CD8-positive, alpha-beta memory T cell (primary cell): ENCODE measurements at regions not wholly inside any gene's neighbourhood (a gene's known extent, or its start where the extent isn't known, plus 50 kb on each side); places are given as distances from the start of the nearest gene placed in this dataset.

Experiments
- CTCF ChIA-PET: fragments of 350-600 bp; sonication (Branson Sonifier 250); formaldehyde crosslinking; loops from one replicate; lab custom pipeline; 2021; ENCODE audit warnings: antibody characterized with exemption; lab: Charles Lee
- POLR2A ChIA-PET: fragments of 350-600 bp; sonication (Branson Sonifier 250); formaldehyde crosslinking; loops from one replicate; lab custom pipeline; 2021; ENCODE audit warnings: antibody characterized with exemption; lab: Charles Lee
- DNase-seq, 5 donors: peaks; one replicate each; pipeline versions ENCODE4 v3.0.0 to v3.0.0-alpha.2; 2020 to 2022; ENCODE audit warnings: mixed read lengths in 1 of 5
- H3K27ac ChIP-seq: one replicate; pipeline ENCODE4 v1.7.0; 2013; ENCODE audit warnings: low read depth, mild to moderate bottlenecking, low read length, moderate library complexity
- H3K27me3 ChIP-seq: 2 replicates; pipeline ENCODE4 v1.7.0; 2013; ENCODE audit warnings: low read length, mild to moderate bottlenecking; ENCODE audit not compliant: insufficient read depth, poor library complexity, severe bottlenecking
- H3K36me3 ChIP-seq: 2 replicates; pipeline ENCODE4 v1.7.0; 2013; ENCODE audit warnings: mild to moderate bottlenecking, low read length, moderate library complexity; ENCODE audit not compliant: insufficient read depth
- H3K4me1 ChIP-seq: 2 replicates; pipeline ENCODE4 v1.7.0; 2013; ENCODE audit warnings: mild to moderate bottlenecking, low read length, moderate library complexity; ENCODE audit not compliant: insufficient read depth
- H3K4me3 ChIP-seq: 2 replicates; pipeline ENCODE4 v1.7.0; 2013; ENCODE audit warnings: mild to moderate bottlenecking, low read length
- H3K9me3 ChIP-seq: 2 replicates; pipeline ENCODE4 v1.7.0; 2013; ENCODE audit warnings: mild to moderate bottlenecking, low read length
- H3K27ac Mint-ChIP-seq, 8 donors: one replicate each; pipeline ENCODE4 v1.8.0; 2020 to 2021; ENCODE audit warnings: mixed read lengths in 8 of 8, mild to moderate bottlenecking in 6 of 8, inconsistent platforms in 3 of 8, moderate library complexity in 3 of 8
- H3K27me3 Mint-ChIP-seq, 2 donors: one replicate each; pipeline ENCODE4 v1.8.0; 2020 to 2021; ENCODE audit warnings: mixed read lengths in 2 of 2, mild to moderate bottlenecking in 1 of 2, moderate library complexity in 1 of 2
- H3K36me3 Mint-ChIP-seq, 3 donors: one replicate each; pipeline ENCODE4 v1.8.0; 2020 to 2021; ENCODE audit warnings: mixed read lengths in 3 of 3, inconsistent platforms in 1 of 3, mild to moderate bottlenecking in 1 of 3
- H3K4me1 Mint-ChIP-seq, 3 donors: one replicate each; pipeline ENCODE4 v1.8.0; 2020 to 2021; ENCODE audit warnings: mixed read lengths in 3 of 3, inconsistent platforms in 1 of 3, mild to moderate bottlenecking in 1 of 3
- H3K4me3 Mint-ChIP-seq, 7 donors: one replicate each; pipeline ENCODE4 v1.8.0; 2020 to 2021; ENCODE audit warnings: mixed read lengths in 7 of 7, mild to moderate bottlenecking in 6 of 7, moderate library complexity in 4 of 7, inconsistent platforms in 2 of 7
- H3K9me3 Mint-ChIP-seq, 5 donors: one replicate each; pipeline ENCODE4 v1.8.0; 2020 to 2022; ENCODE audit warnings: mixed read lengths in 5 of 5, mild to moderate bottlenecking in 3 of 5, moderate library complexity in 2 of 5, inconsistent platforms in 1 of 5

- Histone ChIP-seq H3K27me3 (no peaks in the 10 kb centered on the region), H3K36me3 (no peaks in the 10 kb centered on the region), H3K4me1 (no peaks in the 10 kb centered on the region), H3K27ac (no peak overlapping the region), H3K4me3 (no peak overlapping the region), H3K9me3 (no peaks in the 10 kb centered on the region)
- H3K27me3 Mint-ChIP-seq, result peaks cover 30 to 44% of the 10 kb centered on the region in 2 donors
- POLR2A ChIA-PET, result no interaction called here
- CTCF ChIA-PET, result no interaction called here
- H3K36me3 Mint-ChIP-seq, result no peaks in the 10 kb centered on the region
- no peaks in the 10 kb centered on the region for H3K9me3 Mint-ChIP-seq
- H3K4me1 Mint-ChIP-seq, result no peaks in the 10 kb centered on the region
- DNase-seq, result no peak
- H3K4me3 Mint-ChIP-seq, result no peak overlapping the region
- H3K27ac Mint-ChIP-seq, result no peak overlapping the region
These were observed 249.6 kb downstream of the ENGASE start for GRCh38 chr17:79324194-79324593.

DNA sequence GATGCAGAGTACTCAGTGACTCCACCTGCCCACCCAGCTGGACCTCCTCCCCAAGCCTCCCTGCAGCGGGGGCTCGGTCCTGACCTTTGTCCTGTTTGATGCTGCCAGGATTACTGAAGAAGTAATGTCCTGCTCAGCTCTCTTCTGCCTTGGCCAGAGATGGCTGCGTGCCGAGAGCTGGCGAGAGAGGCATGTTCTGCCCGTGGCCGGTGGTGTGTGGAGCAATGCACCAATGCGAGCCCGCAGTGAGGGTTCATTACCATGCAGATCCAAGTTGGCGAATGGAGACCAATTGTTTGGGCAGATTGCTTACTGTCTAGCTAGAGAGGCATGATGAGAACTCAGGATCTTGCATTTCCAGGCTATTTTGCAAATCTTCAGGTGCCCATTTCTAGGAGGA is 248.9 kb downstream of the ENGASE start:
- H3K9me3 ChIP-seq, result no peaks in the 10 kb centered on the region
- Mint-ChIP-seq H3K4me3 (no peak overlapping the region), H3K9me3 (no peaks in the 10 kb centered on the region), H3K36me3 (no peaks in the 10 kb centered on the region), H3K27ac (no peak overlapping the region), H3K27me3 (peaks cover 29 to 38% of the 10 kb centered on the region in 2 donors), H3K4me1 (no peaks in the 10 kb centered on the region)
- no peaks in the 10 kb centered on the region for H3K36me3 ChIP-seq
- CTCF ChIA-PET, result no interaction called here
- no peak for DNase-seq
- H3K4me3 ChIP-seq, result no peak overlapping the region
- POLR2A ChIA-PET, result no interaction called here
- H3K4me1 ChIP-seq, result no peaks in the 10 kb centered on the region
- H3K27me3 ChIP-seq, result no peaks in the 10 kb centered on the region
- no peak overlapping the region for H3K27ac ChIP-seq

- Histone ChIP-seq H3K27me3 (no peaks in the 10 kb centered on the region), H3K27ac (no peak overlapping the region), H3K9me3 (no peaks in the 10 kb centered on the region), H3K4me1 (no peaks in the 10 kb centered on the region), H3K4me3 (no peak overlapping the region), H3K36me3 (no peaks in the 10 kb centered on the region)
- H3K4me3 Mint-ChIP-seq, result no peak overlapping the region
- ChIA-PET POLR2A (no interaction called here), CTCF (no interaction called here)
- H3K27ac Mint-ChIP-seq, result no peak overlapping the region
- no peak for DNase-seq
- peaks cover 28 to 41% of the 10 kb centered on the region in 2 donors for H3K27me3 Mint-ChIP-seq
- no peaks in the 10 kb centered on the region for H3K9me3 Mint-ChIP-seq
- no peaks in the 10 kb centered on the region for H3K4me1 Mint-ChIP-seq
- H3K36me3 Mint-ChIP-seq, result no peaks in the 10 kb centered on the region
These were observed 247.8 kb downstream of the ENGASE start for GRCh38 chr17:79322211-79323123.

DNA sequence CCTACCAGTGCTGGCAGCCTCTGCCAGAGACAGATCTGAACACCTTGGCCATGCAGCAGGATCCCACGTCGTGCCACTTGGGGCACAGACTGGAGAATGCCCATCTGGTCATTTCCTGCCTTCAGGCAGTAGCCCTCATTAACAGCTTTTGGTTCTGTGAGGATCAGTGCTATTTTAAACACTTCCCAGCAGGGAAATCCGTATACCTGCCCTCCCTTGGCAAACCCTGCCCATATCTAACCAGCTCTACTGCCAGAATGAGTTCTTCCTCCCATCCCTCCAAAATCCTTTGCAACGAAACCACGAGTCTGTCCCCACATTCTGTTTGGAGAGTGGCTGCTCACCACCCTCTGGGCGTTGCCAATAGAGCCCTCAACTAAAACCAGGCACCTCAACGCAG is 245.7 kb downstream of the ENGASE start:
- CTCF ChIA-PET, result no interaction called here
- Histone ChIP-seq H3K9me3 (no peaks in the 10 kb centered on the region), H3K36me3 (no peaks in the 10 kb centered on the region), H3K4me1 (no peaks in the 10 kb centered on the region), H3K4me3 (no peak overlapping the region), H3K27ac (no peak overlapping the region), H3K27me3 (no peaks in the 10 kb centered on the region)
- DNase-seq, result no peak
- POLR2A ChIA-PET, result no interaction called here
- Mint-ChIP-seq H3K4me1 (no peaks in the 10 kb centered on the region), H3K36me3 (no peaks in the 10 kb centered on the region), H3K4me3 (no peak overlapping the region), H3K9me3 (no peaks in the 10 kb centered on the region), H3K27ac (no peak overlapping the region), H3K27me3 (peaks cover 16 to 32% of the 10 kb centered on the region in 2 donors)

GRCh38 chr17:79317916-79318315 is 243.3 kb downstream of the ENGASE start:
- DNase-seq, result no peak
- POLR2A ChIA-PET, result no interaction called here
- Histone ChIP-seq H3K9me3 (no peaks in the 10 kb centered on the region), H3K36me3 (no peaks in the 10 kb centered on the region), H3K27me3 (no peaks in the 10 kb centered on the region), H3K27ac (no peak overlapping the region), H3K4me3 (no peak overlapping the region), H3K4me1 (no peaks in the 10 kb centered on the region)
- no peaks in the 10 kb centered on the region for H3K36me3 Mint-ChIP-seq
- CTCF ChIA-PET, result no interaction called here
- H3K4me1 Mint-ChIP-seq, result no peaks in the 10 kb centered on the region
- H3K4me3 Mint-ChIP-seq, result no peak overlapping the region
- no peaks in the 10 kb centered on the region for H3K9me3 Mint-ChIP-seq
- H3K27ac Mint-ChIP-seq, result no peak overlapping the region
- peaks cover 23 to 42% of the 10 kb centered on the region in 2 donors for H3K27me3 Mint-ChIP-seq

DNA sequence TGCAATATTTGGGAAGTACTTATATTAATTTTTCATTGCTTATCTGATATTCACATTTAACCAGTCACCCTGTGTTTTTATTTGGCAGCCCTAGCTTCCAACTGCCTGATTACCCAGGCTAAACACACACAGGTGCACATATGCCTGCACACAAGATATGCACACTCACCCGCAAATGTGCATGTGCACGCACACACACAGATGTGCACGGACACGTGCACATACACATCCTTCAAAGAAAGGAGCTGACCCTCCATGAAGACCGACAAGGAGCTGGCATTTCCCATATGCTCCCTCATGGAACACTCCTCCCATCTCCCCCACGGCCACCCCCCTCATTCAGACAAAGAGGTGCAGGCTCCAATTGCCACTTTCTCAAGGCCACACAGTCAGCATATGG is 242.2 kb downstream of the ENGASE start:
- peak overlapping the region in 1 of 8 donors; percentile 18 for H3K27ac Mint-ChIP-seq
- ChIA-PET CTCF (no interaction called here), POLR2A (no interaction called here)
- peaks cover 21 to 37% of the 10 kb centered on the region in 2 donors for H3K27me3 Mint-ChIP-seq
- no peaks in the 10 kb centered on the region for H3K9me3 Mint-ChIP-seq
- no peaks in the 10 kb centered on the region for H3K36me3 Mint-ChIP-seq
- Histone ChIP-seq H3K27me3 (no peaks in the 10 kb centered on the region), H3K4me3 (no peak overlapping the region), H3K4me1 (no peaks in the 10 kb centered on the region), H3K36me3 (no peaks in the 10 kb centered on the region), H3K27ac (no peak overlapping the region), H3K9me3 (no peaks in the 10 kb centered on the region)
- no peak for DNase-seq
- no peaks in the 10 kb centered on the region for H3K4me1 Mint-ChIP-seq
- no peak overlapping the region for H3K4me3 Mint-ChIP-seq

GRCh38 chr17:79315358-79316105 is 240.9 kb downstream of the ENGASE start:
- Mint-ChIP-seq H3K27ac (no peak overlapping the region), H3K9me3 (no peaks in the 10 kb centered on the region), H3K36me3 (no peaks in the 10 kb centered on the region), H3K4me1 (no peaks in the 10 kb centered on the region), H3K4me3 (peak overlapping the region in 1 of 7 donors; percentile 19), H3K27me3 (peaks cover 30 to 46% of the 10 kb centered on the region in 2 donors)
- POLR2A ChIA-PET, result no interaction called here
- DNase-seq, result no peak
- no peaks in the 10 kb centered on the region for H3K27me3 ChIP-seq
- H3K4me1 ChIP-seq, result no peaks in the 10 kb centered on the region
- H3K4me3 ChIP-seq, result no peak overlapping the region
- H3K9me3 ChIP-seq, result no peaks in the 10 kb centered on the region
- no peaks in the 10 kb centered on the region for H3K36me3 ChIP-seq
- H3K27ac ChIP-seq, result no peak overlapping the region
- CTCF ChIA-PET, result interaction anchor here (0.5 kb wide), 1 partner anchor 799 kb away, joined by 3 read pairs; no protein-coding TSS in a partner anchor

GRCh38 chr17:79314617-79315357 is 240.2 kb downstream of the ENGASE start:
- POLR2A ChIA-PET, result no interaction called here
- Mint-ChIP-seq H3K27ac (no peak overlapping the region), H3K9me3 (no peaks in the 10 kb centered on the region), H3K27me3 (peaks cover 27 to 53% of the 10 kb centered on the region in 2 donors), H3K36me3 (no peaks in the 10 kb centered on the region), H3K4me1 (no peaks in the 10 kb centered on the region), H3K4me3 (peak overlapping the region in 1 of 7 donors; percentile 19)
- Histone ChIP-seq H3K4me1 (no peaks in the 10 kb centered on the region), H3K36me3 (no peaks in the 10 kb centered on the region), H3K27me3 (no peaks in the 10 kb centered on the region), H3K9me3 (no peaks in the 10 kb centered on the region), H3K4me3 (no peak overlapping the region), H3K27ac (no peak overlapping the region)
- DNase-seq, result no peak
- CTCF ChIA-PET, result no interaction called here
